HG03571 (cell line): ENCODE measurements at regions not wholly inside any gene's neighbourhood (a gene's known extent, or its start where the extent isn't known, plus 50 kb on each side); places are given as distances from the start of the nearest gene placed in this dataset.
"Not testable (repeated sequence)": the region's sequence is repeated elsewhere in the genome, so short reads cannot be mapped to it uniquely, and the experiment has no call there.

Experiments
- ATAC-seq: cut with Tn5 transposase; IDR thresholded peaks from one replicate; pipeline ENCODE4 v1.9.1; 2021; ENCODE audit not compliant: unreplicated experiment

GRCh38 chr3:95711789-95712188, 1102.6 kb upstream of the EPHA6 start:
- no peak for ATAC-seq

GRCh38 chr3:95715128-95715527, 1099.3 kb upstream of the EPHA6 start:
- no peak for ATAC-seq

DNA sequence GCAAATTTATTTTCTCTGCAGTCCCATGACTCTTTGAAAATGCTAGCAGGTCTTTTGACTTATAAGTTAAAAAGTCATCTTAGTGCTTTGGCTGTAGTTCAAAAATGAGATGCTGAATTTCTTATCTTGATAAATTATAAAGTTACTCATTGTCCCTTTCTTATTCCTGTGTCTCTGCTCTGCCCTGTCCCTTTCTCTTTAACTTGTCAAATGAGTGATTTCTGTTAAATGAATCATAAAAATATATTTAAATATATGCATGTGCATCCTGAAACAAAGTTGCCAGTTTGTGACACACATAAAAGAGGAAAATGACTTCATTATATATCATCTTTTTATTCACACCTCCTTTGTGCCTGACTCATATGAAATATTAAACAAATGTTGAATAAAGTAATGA, 1097.3 kb upstream of the EPHA6 start:
- ATAC-seq, result no peak

GRCh38 chr3:95718168-95718567, 1096.2 kb upstream of the EPHA6 start:
- no peak for ATAC-seq

DNA sequence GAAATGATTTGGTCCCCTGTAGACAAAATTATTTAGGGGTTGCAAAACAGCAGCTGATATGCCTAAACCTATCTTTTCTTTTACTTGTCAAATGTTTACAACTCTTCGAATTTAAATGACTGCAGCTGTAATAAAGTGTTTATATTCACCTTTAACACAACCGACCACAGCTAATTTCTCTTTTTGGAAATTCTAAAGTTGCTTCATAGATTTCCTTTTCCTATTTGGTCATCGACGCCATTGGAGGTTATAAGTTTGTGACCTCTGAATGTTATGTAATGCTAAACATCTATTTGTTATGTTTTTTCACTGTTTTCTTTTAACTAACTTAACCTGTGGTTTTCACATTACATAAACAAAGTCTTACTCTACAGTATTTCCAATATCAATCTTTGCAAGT, 1094.9 kb upstream of the EPHA6 start:
- no peak for ATAC-seq

DNA sequence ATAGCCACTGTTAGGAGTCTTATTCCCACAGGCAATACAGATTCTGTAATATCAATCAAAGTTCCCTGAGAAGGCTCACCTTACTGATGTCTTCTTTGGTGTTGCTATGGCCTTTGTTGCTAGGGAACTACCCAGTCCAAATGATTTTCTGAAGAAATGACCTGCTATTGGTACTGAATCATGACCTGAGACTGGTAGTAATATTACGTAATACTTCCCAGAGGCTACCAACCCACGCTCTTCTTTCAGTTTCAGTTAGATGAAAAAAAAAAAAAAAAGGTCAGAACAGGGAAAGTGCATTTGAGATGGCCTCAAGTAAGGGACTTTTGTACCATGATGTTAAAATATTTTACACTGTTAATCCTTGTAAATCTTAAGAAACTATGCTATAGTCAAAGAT, 1092.5 kb upstream of the EPHA6 start:
- ATAC-seq, result no peak

- no peak for ATAC-seq
Measured at GRCh38 chr3:95725770-95726169, 1088.6 kb upstream of the EPHA6 start.

DNA sequence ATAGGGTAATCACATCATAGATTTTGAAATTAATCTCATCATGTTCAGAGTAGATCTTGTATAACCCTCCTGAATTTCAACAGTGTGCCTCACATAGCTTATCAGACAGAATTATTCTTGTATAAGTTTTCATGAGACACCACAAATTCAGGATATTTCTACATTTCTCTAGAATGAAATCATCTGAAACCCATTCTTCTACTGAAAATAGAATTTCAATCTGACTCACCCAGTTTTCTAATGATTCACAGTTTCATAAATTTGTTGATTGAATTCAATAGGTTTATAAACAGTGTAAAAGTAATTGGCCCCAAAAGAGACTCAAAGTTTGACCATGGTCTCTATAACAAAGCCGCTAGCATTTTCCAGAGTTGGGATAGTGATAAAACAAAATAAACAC, 1082.6 kb upstream of the EPHA6 start:
- no peak for ATAC-seq

- no peak for ATAC-seq
Measured at GRCh38 chr3:95733336-95733735, 1081.1 kb upstream of the EPHA6 start.

DNA sequence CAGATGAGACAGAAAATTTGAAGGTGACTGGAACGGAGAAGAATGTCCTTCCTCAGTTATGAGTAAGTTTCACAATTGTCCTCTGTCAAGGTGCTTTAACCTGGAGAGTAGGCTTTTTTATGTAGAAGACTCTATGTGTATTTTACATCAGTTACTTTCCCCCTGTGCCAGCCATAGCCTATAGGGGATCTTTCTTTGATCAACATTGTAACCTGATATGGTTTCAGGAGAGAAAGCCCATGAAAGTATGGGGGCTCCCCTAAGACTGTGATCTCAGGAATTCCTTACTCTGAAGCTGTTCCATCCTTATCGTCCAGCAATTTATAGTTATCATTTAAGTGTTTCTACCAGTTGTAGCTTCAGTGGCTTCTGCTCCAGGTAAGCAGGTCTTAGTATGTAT, 1076.3 kb upstream of the EPHA6 start:
- no peak for ATAC-seq

- not testable (repeated sequence) for ATAC-seq
Measured at GRCh38 chr3:95744896-95745295, 1069.5 kb upstream of the EPHA6 start.

- ATAC-seq, result no peak
Measured at GRCh38 chr3:95750097-95750496, 1064.3 kb upstream of the EPHA6 start.

DNA sequence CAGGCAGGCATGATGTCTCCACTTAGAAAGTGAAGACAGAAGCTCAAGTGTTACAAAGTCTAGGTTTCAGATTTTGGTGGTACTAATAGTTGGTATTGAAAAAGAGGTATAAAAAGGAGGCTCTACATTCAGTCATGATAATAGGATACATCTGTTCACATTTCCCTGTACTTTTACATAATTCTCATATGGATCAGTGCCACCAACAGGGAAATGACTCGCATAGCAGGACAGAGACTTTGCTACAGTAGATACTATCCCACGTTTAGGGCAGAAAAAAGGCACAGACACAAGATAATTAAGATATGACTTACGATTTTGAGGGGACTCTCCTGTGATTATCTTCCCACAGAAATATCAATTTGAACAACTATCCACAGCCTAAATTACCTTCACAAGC, 1062.9 kb upstream of the EPHA6 start:
- no peak for ATAC-seq

GRCh38 chr3:95752199-95752598, 1062.2 kb upstream of the EPHA6 start:
- ATAC-seq, result no peak

- ATAC-seq, result no peak
Measured at GRCh38 chr3:95758707-95759106, 1055.7 kb upstream of the EPHA6 start.

DNA sequence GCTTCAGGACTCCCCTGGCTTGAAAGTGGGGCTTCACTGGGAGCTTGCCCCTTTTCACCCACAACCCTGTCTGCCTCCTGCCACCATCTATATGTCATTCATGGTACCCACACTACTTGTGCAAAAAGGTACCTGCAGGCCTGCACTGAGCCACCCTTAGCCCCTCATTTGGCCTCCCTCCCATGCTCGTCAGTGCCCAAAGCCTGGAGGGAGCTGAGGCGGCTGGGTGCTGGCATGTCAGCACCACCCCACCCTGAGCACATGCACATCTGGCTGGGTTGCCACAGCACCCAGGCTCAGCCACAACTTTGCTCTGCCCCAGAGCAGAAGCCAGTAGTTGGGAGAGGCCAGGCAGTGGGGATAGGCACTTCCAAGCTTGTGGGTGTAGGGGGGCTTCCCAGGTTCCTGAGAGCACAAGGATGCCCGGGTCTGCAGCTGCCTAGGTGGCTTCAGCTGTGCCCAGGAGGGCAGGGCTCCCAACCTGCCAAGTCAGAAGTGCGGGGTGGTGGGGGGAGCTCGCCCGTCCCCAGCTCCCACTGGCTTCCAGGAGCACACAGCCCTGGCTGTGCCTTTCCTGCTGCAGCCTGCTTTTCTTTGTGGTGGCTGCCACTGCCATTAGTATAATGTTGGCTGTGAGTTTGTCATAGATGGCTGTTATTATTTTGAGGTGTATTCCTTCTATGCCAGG, 1054.6 kb upstream of the EPHA6 start:
- no peak for ATAC-seq

DNA sequence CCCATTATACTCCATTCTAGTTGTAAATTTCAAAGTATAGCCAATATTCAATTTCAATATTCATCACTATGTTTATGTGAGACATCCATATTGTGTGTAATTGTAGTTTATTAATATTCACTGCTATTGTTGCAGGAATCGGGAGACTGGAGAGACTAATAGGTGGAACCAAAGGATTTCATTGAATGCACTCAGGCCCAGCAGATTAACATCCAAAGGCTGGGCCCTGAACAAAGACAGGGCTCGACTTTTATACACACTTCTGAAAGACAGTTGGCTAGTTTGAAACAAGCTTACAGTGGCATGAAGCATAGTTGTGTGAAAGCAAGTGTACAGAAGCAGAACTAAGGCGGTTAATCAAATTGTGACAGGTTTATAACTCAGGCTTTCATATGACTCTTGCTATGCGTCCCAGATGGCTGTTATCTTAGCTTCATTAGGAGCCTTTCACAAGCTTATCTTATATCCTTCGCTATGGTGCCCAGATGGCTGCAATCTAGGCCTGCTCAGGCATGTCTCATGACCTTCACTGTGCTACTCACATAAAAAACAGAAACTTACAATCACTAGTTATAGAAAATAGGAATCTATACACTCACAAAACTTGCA, 1038.8 kb upstream of the EPHA6 start:
- no peak for ATAC-seq

DNA sequence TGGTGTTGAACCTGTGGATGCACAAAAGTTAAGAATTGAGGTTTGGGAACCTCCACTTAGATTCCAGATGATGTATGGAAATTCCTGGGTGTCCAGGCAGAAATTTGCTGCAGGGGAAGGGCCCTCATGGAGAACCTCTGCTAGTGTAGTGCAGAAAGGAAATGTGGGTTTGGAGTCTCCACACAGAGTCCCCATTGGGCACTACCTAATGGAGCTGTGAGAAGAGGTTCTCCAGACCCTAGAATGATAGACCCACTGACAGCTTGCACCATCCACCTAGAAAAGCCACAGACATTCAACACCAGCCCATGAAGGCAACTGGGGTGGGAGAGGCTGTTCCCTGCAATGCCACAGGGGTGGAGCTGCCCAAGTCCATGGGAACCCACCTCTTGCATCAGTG, 1032.8 kb upstream of the EPHA6 start:
- ATAC-seq, result no peak

DNA sequence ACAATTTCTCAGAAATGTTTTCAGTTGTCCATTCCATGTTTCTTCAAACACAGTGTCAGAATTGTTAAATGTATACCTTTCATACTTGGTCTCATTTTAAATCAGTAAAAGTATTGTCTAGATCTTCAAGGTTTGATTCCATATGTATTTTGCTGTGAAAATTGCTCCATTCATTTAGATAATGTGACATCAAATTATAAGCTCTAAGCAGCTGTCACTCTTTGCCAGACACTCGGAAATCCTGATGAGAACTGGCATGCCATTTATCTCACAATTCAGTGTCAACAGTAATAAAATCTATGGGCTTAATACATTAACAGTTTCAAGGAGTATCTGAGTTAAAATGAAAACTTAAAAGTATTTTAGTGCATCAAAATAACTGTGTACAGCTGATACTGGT, 1025.3 kb upstream of the EPHA6 start:
- ATAC-seq, result no peak

DNA sequence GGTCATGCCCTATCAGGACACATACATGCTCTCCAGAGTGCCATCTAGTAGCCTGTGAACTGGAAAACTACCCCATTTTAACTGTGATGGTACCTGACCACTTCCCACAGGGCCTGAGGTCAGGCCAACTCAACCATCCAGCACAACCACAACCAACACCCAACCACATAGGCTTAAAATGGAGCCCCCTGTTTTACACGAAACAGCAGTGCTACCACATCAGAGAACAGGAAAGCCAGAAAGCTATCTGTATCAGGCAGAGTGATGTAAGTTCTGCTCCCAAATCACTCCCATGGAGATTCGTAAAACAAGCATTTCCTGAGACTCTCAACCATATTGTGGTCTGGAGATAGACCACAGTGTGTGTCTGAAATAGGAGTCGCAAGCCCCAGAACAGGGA, 1017.3 kb upstream of the EPHA6 start:
- no peak for ATAC-seq

DNA sequence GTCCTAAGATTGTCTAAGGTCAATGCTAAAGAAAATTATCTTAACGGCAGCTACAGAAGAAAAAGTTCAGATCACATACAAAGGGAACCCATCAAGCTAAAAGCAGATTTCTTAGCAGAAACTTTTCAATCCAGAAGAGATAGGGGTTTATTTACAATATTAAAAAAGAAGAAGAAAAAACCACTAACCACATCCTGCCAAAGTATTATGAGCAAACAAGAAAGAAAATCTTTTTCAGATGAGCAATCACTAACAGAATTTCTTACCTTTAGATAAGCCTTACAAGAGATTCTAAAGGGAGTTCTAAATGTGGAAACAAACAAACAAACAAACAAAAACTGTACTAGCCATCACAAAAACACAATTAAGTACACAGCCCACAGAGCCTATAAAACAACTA, 1015.8 kb upstream of the EPHA6 start:
- no peak for ATAC-seq

DNA sequence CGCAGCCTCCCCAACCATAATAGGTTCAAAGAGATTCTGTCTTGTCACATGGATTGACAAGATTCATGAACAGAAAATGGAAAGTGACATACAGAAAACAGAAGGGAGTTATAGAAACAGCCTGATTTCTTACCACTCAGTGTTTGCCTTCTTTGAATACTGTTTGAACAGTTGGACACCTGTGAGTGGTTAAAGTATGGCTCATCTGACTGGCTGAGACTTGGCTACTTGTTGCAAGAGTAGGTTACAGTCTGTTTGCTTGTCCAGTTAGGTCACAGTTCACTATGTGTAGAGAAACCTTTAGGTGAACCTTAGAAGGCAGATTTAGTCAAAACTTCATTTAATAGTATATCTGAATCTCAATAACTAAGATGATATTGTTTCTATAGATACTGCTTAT, 1003.9 kb upstream of the EPHA6 start:
- ATAC-seq, result no peak

- no peak for ATAC-seq
Measured at GRCh38 chr3:95813244-95813643, 1001.1 kb upstream of the EPHA6 start.
